ENCODE measurements at regions not wholly inside any gene's neighbourhood (a gene's known extent, or its start where the extent isn't known, plus 50 kb on each side); places are given as distances from the start of the nearest gene placed in this dataset.

- TF ChIP-seq, protein P1, sequence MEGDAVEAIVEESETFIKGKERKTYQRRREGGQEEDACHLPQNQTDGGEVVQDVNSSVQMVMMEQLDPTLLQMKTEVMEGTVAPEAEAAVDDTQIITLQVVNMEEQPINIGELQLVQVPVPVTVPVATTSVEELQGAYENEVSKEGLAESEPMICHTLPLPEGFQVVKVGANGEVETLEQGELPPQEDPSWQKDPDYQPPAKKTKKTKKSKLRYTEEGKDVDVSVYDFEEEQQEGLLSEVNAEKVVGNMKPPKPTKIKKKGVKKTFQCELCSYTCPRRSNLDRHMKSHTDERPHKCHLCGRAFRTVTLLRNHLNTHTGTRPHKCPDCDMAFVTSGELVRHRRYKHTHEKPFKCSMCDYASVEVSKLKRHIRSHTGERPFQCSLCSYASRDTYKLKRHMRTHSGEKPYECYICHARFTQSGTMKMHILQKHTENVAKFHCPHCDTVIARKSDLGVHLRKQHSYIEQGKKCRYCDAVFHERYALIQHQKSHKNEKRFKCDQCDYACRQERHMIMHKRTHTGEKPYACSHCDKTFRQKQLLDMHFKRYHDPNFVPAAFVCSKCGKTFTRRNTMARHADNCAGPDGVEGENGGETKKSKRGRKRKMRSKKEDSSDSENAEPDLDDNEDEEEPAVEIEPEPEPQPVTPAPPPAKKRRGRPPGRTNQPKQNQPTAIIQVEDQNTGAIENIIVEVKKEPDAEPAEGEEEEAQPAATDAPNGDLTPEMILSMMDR (IDR thresholded peaks at IDR 0.05; ENCODE audit: low read depth, low read length) = no peak
- TF ChIP-seq EZH2phosphoT487 (IDR thresholded peaks at IDR 0.05; ENCODE audit: low read depth) = no peak
Measured at GRCh38 chrX:77277911-77278310, 169.3 kb upstream of the FGF16 start.

Data from OCI-LY3 (cell line).